NT2/D1 (cell line): ENCODE measurements at regions not wholly inside any gene's neighbourhood (a gene's known extent, or its start where the extent isn't known, plus 50 kb on each side); places are given as distances from the start of the nearest gene placed in this dataset.

Experiments used
- SUZ12 ChIP-seq: IDR thresholded peaks from 2 replicates; pipeline ENCODE4 v1.6.1; 2011; ENCODE audit not compliant: insufficient read length, insufficient read depth; ENCODE audit errors: extremely low read depth
- YY1 ChIP-seq: IDR thresholded peaks from 2 replicates; pipeline ENCODE4 v1.6.1; 2011; ENCODE audit not compliant: insufficient read length, insufficient read depth
- ZNF274 ChIP-seq: IDR thresholded peaks from 2 replicates; pipeline ENCODE4 v1.6.1; 2011; ENCODE audit warnings: mild to moderate bottlenecking, low read depth, low read length

- TF ChIP-seq YY1: no peak
- TF ChIP-seq ZNF274: no peak
- TF ChIP-seq SUZ12: no peak
Observed at GRCh38 chr21:34298534-34299167, 65.2 kb upstream of the KCNE2 start.
